ENCODE measurements at regions not wholly inside any gene's neighbourhood (a gene's known extent, or its start where the extent isn't known, plus 50 kb on each side); places are given as distances from the start of the nearest gene placed in this dataset.

GRCh38 chr4:110710070-110710469, 87.2 kb upstream of the PITX2 start:
- no peak for TF ChIP-seq CTCF (conservative IDR thresholded peaks at IDR 0.05; ENCODE audit: low read length)
- no peak for TF ChIP-seq EZH2phosphoT487 (IDR thresholded peaks at IDR 0.05; ENCODE audit: borderline replicate concordance, low read depth, low read length)

Measured in OCI-LY7 (cell line).